NOMO-1 (cell line): ENCODE measurements at regions not wholly inside any gene's neighbourhood (a gene's known extent, or its start where the extent isn't known, plus 50 kb on each side); places are given as distances from the start of the nearest gene placed in this dataset.
A peak's percentile ranks its signal among the peaks of the same experiment; 100 is the strongest.
"Not testable (repeated sequence)": the region's sequence is repeated elsewhere in the genome, so short reads cannot be mapped to it uniquely, and the experiment has no call there.

Experiments
- DNase-seq, 2 experiments: peaks; one replicate each; lab custom pipeline; 2025; ENCODE audit not compliant: unreplicated experiment in 2 of 2; lab: John Stamatoyannopoulos, UW

- DNase-seq: no peak
Measured at GRCh38 chr17:54177606-54178308, 355.0 kb downstream of the KIF2B start.

GRCh38 chr17:54180950-54181349 is 358.2 kb downstream of the KIF2B start:
- DNase-seq: no peak

- no peak for DNase-seq
Measured at GRCh38 chr17:54191261-54191660, 368.5 kb downstream of the KIF2B start.

GRCh38 chr17:54194268-54194667 is 371.5 kb downstream of the KIF2B start:
- no peak for DNase-seq

GRCh38 chr17:54196751-54197150 is 374.0 kb downstream of the KIF2B start:
- DNase-seq: no peak

- DNase-seq: not testable (repeated sequence)
Measured at GRCh38 chr17:54201380-54201779, 378.7 kb downstream of the KIF2B start.

GRCh38 chr17:54220829-54221228 is 398.1 kb downstream of the KIF2B start:
- DNase-seq: no peak

- DNase-seq: no peak
Measured at GRCh38 chr17:54221499-54221898, 398.8 kb downstream of the KIF2B start.

GRCh38 chr17:54235571-54235970 is 412.8 kb downstream of the KIF2B start:
- DNase-seq: no peak

- DNase-seq: no peak
Measured at GRCh38 chr17:54237911-54238515, 415.3 kb downstream of the KIF2B start.

- DNase-seq: no peak
Measured at GRCh38 chr17:54239291-54239690, 416.6 kb downstream of the KIF2B start.

GRCh38 chr17:54255696-54256095 is 433.0 kb downstream of the KIF2B start:
- DNase-seq: no peak

GRCh38 chr17:54256401-54256929 is 433.7 kb downstream of the KIF2B start:
- DNase-seq: no peak

- DNase-seq: no peak
Measured at GRCh38 chr17:54257440-54257839, 434.7 kb downstream of the KIF2B start.

GRCh38 chr17:54259476-54259875 is 436.7 kb downstream of the KIF2B start:
- no peak for DNase-seq

- no peak for DNase-seq
Measured at GRCh38 chr17:54261465-54261864, 438.7 kb downstream of the KIF2B start.

GRCh38 chr17:54269881-54270280 is 447.2 kb downstream of the KIF2B start:
- DNase-seq: no peak

- no peak for DNase-seq
Measured at GRCh38 chr17:54270499-54270898, 447.8 kb downstream of the KIF2B start.

- DNase-seq: no peak
Measured at GRCh38 chr17:54277868-54278267, 455.1 kb downstream of the KIF2B start.

- no peak for DNase-seq
Measured at GRCh38 chr17:54280741-54281140, 458.0 kb downstream of the KIF2B start.

GRCh38 chr17:54282886-54283285 is 460.2 kb downstream of the KIF2B start:
- no peak for DNase-seq

GRCh38 chr17:54307351-54307750 is 484.6 kb downstream of the KIF2B start:
- DNase-seq: peak; percentile 3 to 12
